GM12878 (cell line): ENCODE measurements at regions not wholly inside any gene's neighbourhood (a gene's known extent, or its start where the extent isn't known, plus 50 kb on each side); places are given as distances from the start of the nearest gene placed in this dataset.

ENCODE experiments used
- ATAC-seq: fragments of 200-7000 bp; cut with Tn5 transposase; 3 replicates; pipeline ENCODE4 v1.9.1; 2020; ENCODE audit warnings: mild to moderate bottlenecking, moderate library complexity
- BruUV-seq: library from RNA; stranded (reverse); fragments of 400-500 nt; replicated peaks from 2 replicates; lab custom pipeline; 2021; lab: Mats Ljungman, UMichigan
- CTCF ChIA-PET: fragments of 300-600 bp; sonication (Branson Sonifier 250); formaldehyde crosslinking; extraction: SDS; loops from one replicate; lab custom pipeline; 2021; ENCODE audit warnings: inconsistent platforms; lab: Yijun Ruan, JAX
- POLR2A ChIA-PET: fragments of 350-600 bp; formaldehyde crosslinking; extraction: SDS; loops from one replicate; lab custom pipeline; 2021; ENCODE audit warnings: inconsistent platforms; lab: Charles Lee
- RAD21 ChIA-PET: fragments of 300-600 bp; sonication (Branson Sonifier 250); formaldehyde crosslinking; loops from one replicate; lab custom pipeline; 2023; ENCODE audit warnings: antibody characterized with exemption; ENCODE audit not compliant: unreplicated experiment; lab: Charles Lee
- SMC1A ChIA-PET: fragments of 300-600 bp; sonication (Branson Sonifier 250); formaldehyde crosslinking; loops from one replicate; lab custom pipeline; 2023; ENCODE audit not compliant: unreplicated experiment, uncharacterized antibody; lab: Charles Lee
- DNase-seq: peaks from one replicate; pipeline ENCODE4 v3.0.0-alpha.2; 2011; ENCODE audit warnings: low read depth, low spot score
- FAIRE-seq: peaks from 3 replicates; lab custom pipeline; 2011; peaks lifted over from hg19 to GRCh38; lab: Jason Lieb, UNC
- H2AFZ ChIP-seq: 2 replicates; pipeline ENCODE4 v1.6.0; 2011; ENCODE audit warnings: low read depth, low read length, control low read depth; ENCODE audit not compliant: control insufficient read depth
- H3K27ac ChIP-seq: 2 replicates; pipeline ENCODE4 v1.5.1; 2011; ENCODE audit warnings: control low read depth; ENCODE audit not compliant: control insufficient read depth, insufficient read depth
- H3K27me3 ChIP-seq, 2 experiments: replicated peaks in 1 of 2; 2 replicates each; pipeline versions ENCODE4 v1.6.0 to v1.6.1; 2011; ENCODE audit warnings: low read length in 1 of 2; ENCODE audit not compliant: control insufficient read depth in 2 of 2, insufficient read depth in 2 of 2
- H3K36me3 ChIP-seq, 2 experiments: 2 replicates each; pipeline ENCODE4 v1.5.1; 2011; ENCODE audit warnings: low read length in 1 of 2; ENCODE audit not compliant: control insufficient read depth in 2 of 2, insufficient read depth in 2 of 2
- H3K4me1 ChIP-seq: 2 replicates; pipeline ENCODE4 v1.6.1; 2011; ENCODE audit warnings: mild to moderate bottlenecking, low read length, moderate library complexity, mixed read lengths; ENCODE audit not compliant: control insufficient read depth, insufficient read depth
- H3K4me2 ChIP-seq: 2 replicates; pipeline ENCODE4 v1.6.0; 2011; ENCODE audit warnings: control low read depth; ENCODE audit not compliant: control insufficient read depth, insufficient read depth
- H3K4me3 ChIP-seq: fragments of 200-600 bp; sonication (generic); 2 replicates; pipeline ENCODE4 v1.5.1; 2016
- H3K79me2 ChIP-seq: 2 replicates; pipeline ENCODE4 v1.6.0; 2011; ENCODE audit warnings: low read length; ENCODE audit not compliant: control insufficient read depth, insufficient read depth
- H3K9ac ChIP-seq: 2 replicates; pipeline ENCODE4 v1.8.0; 2011; ENCODE audit warnings: low read length, control low read depth, mixed read lengths; ENCODE audit not compliant: control insufficient read depth, insufficient read depth
- H3K9me3 ChIP-seq: replicated peaks from 3 replicates; pipeline ENCODE4 v1.5.1; 2011; ENCODE audit warnings: mild to moderate bottlenecking, low read length; ENCODE audit not compliant: control insufficient read depth, insufficient read depth
- H4K20me1 ChIP-seq: 2 replicates; pipeline ENCODE4 v1.6.0; 2011; ENCODE audit not compliant: control insufficient read depth, insufficient read depth
- BMI1 ChIP-seq: fragments of 450-650 bp; IDR thresholded peaks from 2 replicates; pipeline ENCODE4 v1.6.1; 2016; ENCODE audit warnings: mild to moderate bottlenecking, moderate library complexity, borderline replicate concordance
- CBFB ChIP-seq: IDR thresholded peaks from 2 replicates; pipeline ENCODE4 v1.6.1; 2016; ENCODE audit warnings: antibody characterized with exemption, low read depth
- CBX5 ChIP-seq: sonication (generic); IDR thresholded peaks from 2 replicates; pipeline ENCODE4 v1.6.1; 2016; ENCODE audit warnings: low read depth, moderate library complexity, mild to moderate bottlenecking, inconsistent platforms
- EED ChIP-seq: sonication (generic); IDR thresholded peaks from 2 replicates; pipeline ENCODE4 v1.6.1; 2016; ENCODE audit warnings: antibody characterized with exemption, low read depth
- JUND ChIP-seq: IDR thresholded peaks from 2 replicates; pipeline ENCODE4 v1.6.1; 2012; ENCODE audit warnings: low read depth, mild to moderate bottlenecking, low read length, improper control_type of control experiment, moderate library complexity
- LARP7 ChIP-seq: fragments of 450-650 bp; IDR thresholded peaks from 2 replicates; pipeline ENCODE4 v1.6.1; 2017; ENCODE audit warnings: mild to moderate bottlenecking
- MEF2A ChIP-seq: IDR thresholded peaks from 2 replicates; pipeline ENCODE4 v1.6.1; 2011; ENCODE audit warnings: low read depth, mild to moderate bottlenecking, low read length, moderate library complexity; ENCODE audit not compliant: insufficient read depth
- NFXL1 ChIP-seq: fragments of 450-650 bp; IDR thresholded peaks from 2 replicates; pipeline ENCODE4 v1.6.1; 2017; ENCODE audit warnings: antibody characterized with exemption, mild to moderate bottlenecking, borderline replicate concordance
- SIN3A ChIP-seq: IDR thresholded peaks from 2 replicates; pipeline ENCODE4 v1.6.1; 2012; ENCODE audit warnings: low read depth, low read length, improper control_type of control experiment
- SMARCA5 ChIP-seq: fragments of 450-650 bp; IDR thresholded peaks from 2 replicates; pipeline ENCODE4 v1.6.1; 2017; ENCODE audit warnings: mild to moderate bottlenecking
- SP1 ChIP-seq: IDR thresholded peaks from one replicate; pipeline ENCODE4 v1.6.1; 2011; ENCODE audit warnings: low read depth, low read length
- TAF1 ChIP-seq: IDR thresholded peaks from 2 replicates; pipeline ENCODE4 v1.6.1; 2011; ENCODE audit warnings: mild to moderate bottlenecking, low read depth, low read length, borderline replicate concordance
- in situ Hi-C: fragments of 300-500 bp; cut with MboI; formaldehyde crosslinking; loops from 9 replicates; pipeline ENCODE4 v1.14.3; 2018; ENCODE audit warnings: mixed read lengths
- intact Hi-C: fragments of 100-400 bp; cut with micrococcal nuclease; formaldehyde crosslinking; loops from one replicate; pipeline ENCODE4 v1.14.2; 2022; ENCODE audit not compliant: unreplicated experiment
- TF ChIP-seq, protein P1 (sequence below): IDR thresholded peaks from 2 replicates; pipeline ENCODE4 v1.6.1; 2011; ENCODE audit warnings: low read depth, low read length, improper control_type of control experiment, borderline replicate concordance
- TF ChIP-seq, protein P2 (sequence below): IDR thresholded peaks from 2 replicates; pipeline ENCODE4 v1.6.1; 2011; ENCODE audit warnings: borderline replicate concordance, low read depth, mild to moderate bottlenecking, moderate library complexity, low read length; ENCODE audit not compliant: insufficient read depth, poor library complexity, severe bottlenecking
- TF ChIP-seq, protein P3 (sequence below): fragments of 450-650 bp; IDR thresholded peaks from 2 replicates; pipeline ENCODE4 v1.6.1; 2017; ENCODE audit warnings: mild to moderate bottlenecking, moderate library complexity

DNA sequence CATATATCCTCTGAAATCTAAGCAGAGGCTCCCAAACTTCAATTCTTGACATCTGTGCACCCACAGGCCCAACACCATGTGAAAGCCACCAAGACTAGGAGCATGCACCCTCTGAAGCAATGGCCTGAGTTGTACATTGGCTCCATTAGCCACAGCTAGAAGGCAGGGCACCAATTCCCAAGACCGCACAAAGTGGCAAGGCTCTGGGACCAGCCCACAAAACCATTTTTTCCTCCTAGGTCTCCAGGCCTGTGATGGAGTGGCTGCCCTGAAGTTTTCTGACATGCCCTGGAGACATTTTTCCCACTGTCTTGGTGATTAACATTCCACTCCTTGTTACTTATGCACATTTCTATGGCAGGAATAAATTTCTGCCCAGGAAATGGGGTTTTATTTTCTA lies 232.2 kb upstream of the GRID2 start (continued):
- TF ChIP-seq BMI1 = no peak

DNA sequence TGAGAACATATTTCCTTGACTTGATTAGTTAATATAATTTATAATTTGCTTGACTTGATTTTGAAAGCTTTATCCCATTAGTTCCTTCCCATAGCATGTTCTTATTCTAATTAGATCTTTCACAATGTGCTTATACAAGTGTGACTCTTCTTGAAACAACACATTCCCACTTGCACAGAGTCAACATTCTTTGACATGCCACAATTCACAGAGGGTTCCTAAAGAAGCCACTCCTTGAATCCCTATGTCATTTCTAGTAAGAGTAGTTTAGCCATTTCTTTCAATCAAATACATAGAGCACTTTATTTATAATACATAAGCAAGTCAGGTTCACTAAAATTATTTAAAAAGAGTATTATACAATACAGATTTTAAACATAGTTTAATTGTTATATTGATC lies 228.9 kb upstream of the GRID2 start:
- POLR2A ChIA-PET = no interaction called here
- Histone ChIP-seq H3K4me2 (no peak overlapping the region), H3K36me3 (no peaks in the 10 kb centered on the region), H3K4me1 (no peaks in the 10 kb centered on the region), H3K27me3 (no peaks in the 10 kb centered on the region), H3K4me3 (no peak overlapping the region), H4K20me1 (no peaks in the 10 kb centered on the region), H3K27ac (no peak overlapping the region), H2AFZ (no peak overlapping the region), H3K9me3 (no peaks in the 10 kb centered on the region; the same call in 2 of the 3 replicates), H3K9ac (no peak overlapping the region), H3K79me2 (no peaks in the 10 kb centered on the region)
- BruUV-seq = no TSS peak
- TF ChIP-seq SP1 (no peak), MEF2A (no peak), EED (no peak), SIN3A (no peak), SMARCA5 (no peak), CBX5 (no peak), TAF1 (no peak), JUND (no peak), NFXL1 (no peak), CBFB (no peak), LARP7 (no peak)
- TF ChIP-seq, protein P1, sequence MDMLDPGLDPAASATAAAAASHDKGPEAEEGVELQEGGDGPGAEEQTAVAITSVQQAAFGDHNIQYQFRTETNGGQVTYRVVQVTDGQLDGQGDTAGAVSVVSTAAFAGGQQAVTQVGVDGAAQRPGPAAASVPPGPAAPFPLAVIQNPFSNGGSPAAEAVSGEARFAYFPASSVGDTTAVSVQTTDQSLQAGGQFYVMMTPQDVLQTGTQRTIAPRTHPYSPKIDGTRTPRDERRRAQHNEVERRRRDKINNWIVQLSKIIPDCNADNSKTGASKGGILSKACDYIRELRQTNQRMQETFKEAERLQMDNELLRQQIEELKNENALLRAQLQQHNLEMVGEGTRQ = no peak
- TF ChIP-seq, protein P2, sequence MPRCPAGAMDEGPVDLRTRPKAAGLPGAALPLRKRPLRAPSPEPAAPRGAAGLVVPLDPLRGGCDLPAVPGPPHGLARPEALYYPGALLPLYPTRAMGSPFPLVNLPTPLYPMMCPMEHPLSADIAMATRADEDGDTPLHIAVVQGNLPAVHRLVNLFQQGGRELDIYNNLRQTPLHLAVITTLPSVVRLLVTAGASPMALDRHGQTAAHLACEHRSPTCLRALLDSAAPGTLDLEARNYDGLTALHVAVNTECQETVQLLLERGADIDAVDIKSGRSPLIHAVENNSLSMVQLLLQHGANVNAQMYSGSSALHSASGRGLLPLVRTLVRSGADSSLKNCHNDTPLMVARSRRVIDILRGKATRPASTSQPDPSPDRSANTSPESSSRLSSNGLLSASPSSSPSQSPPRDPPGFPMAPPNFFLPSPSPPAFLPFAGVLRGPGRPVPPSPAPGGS = no peak
- TF ChIP-seq, protein P3, sequence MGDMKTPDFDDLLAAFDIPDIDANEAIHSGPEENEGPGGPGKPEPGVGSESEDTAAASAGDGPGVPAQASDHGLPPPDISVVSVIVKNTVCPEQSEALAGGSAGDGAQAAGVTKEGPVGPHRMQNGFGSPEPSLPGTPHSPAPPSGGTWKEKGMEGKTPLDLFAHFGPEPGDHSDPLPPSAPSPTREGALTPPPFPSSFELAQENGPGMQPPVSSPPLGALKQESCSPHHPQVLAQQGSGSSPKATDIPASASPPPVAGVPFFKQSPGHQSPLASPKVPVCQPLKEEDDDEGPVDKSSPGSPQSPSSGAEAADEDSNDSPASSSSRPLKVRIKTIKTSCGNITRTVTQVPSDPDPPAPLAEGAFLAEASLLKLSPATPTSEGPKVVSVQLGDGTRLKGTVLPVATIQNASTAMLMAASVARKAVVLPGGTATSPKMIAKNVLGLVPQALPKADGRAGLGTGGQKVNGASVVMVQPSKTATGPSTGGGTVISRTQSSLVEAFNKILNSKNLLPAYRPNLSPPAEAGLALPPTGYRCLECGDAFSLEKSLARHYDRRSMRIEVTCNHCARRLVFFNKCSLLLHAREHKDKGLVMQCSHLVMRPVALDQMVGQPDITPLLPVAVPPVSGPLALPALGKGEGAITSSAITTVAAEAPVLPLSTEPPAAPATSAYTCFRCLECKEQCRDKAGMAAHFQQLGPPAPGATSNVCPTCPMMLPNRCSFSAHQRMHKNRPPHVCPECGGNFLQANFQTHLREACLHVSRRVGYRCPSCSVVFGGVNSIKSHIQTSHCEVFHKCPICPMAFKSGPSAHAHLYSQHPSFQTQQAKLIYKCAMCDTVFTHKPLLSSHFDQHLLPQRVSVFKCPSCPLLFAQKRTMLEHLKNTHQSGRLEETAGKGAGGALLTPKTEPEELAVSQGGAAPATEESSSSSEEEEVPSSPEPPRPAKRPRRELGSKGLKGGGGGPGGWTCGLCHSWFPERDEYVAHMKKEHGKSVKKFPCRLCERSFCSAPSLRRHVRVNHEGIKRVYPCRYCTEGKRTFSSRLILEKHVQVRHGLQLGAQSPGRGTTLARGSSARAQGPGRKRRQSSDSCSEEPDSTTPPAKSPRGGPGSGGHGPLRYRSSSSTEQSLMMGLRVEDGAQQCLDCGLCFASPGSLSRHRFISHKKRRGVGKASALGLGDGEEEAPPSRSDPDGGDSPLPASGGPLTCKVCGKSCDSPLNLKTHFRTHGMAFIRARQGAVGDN = no peak
- CTCF ChIA-PET = no interaction called here
- RAD21 ChIA-PET = no interaction called here
- intact Hi-C loops = no loop called here
- in situ Hi-C loops = no loop called here
- no peak for DNase-seq
- no peak for ATAC-seq
- FAIRE-seq = no peak
- SMC1A ChIA-PET = no interaction called here
